GM12865 (cell line): ENCODE measurements at regions not wholly inside any gene's neighbourhood (a gene's known extent, or its start where the extent isn't known, plus 50 kb on each side); places are given as distances from the start of the nearest gene placed in this dataset.

Experiments used
- DNase-seq: peaks from one replicate; pipeline ENCODE4 v3.0.0; 2010; ENCODE audit warnings: low read depth
- H3K4me3 ChIP-seq: 2 replicates; pipeline ENCODE4 v1.5.1; 2011; ENCODE audit warnings: mild to moderate bottlenecking, low read depth, low read length, control low read depth
- TF ChIP-seq, protein P1 (sequence below): IDR thresholded peaks from 2 replicates; pipeline ENCODE4 v1.5.1; 2011; ENCODE audit warnings: low read length, control low read depth, low read depth, inconsistent platforms; ENCODE audit not compliant: insufficient read depth; ENCODE audit errors: missing control alignments

GRCh38 chr17:79221597-79221996 lies 147.0 kb downstream of the ENGASE start:
- H3K4me3 ChIP-seq: no peak overlapping the region
- no peak for DNase-seq
- TF ChIP-seq, protein P1, sequence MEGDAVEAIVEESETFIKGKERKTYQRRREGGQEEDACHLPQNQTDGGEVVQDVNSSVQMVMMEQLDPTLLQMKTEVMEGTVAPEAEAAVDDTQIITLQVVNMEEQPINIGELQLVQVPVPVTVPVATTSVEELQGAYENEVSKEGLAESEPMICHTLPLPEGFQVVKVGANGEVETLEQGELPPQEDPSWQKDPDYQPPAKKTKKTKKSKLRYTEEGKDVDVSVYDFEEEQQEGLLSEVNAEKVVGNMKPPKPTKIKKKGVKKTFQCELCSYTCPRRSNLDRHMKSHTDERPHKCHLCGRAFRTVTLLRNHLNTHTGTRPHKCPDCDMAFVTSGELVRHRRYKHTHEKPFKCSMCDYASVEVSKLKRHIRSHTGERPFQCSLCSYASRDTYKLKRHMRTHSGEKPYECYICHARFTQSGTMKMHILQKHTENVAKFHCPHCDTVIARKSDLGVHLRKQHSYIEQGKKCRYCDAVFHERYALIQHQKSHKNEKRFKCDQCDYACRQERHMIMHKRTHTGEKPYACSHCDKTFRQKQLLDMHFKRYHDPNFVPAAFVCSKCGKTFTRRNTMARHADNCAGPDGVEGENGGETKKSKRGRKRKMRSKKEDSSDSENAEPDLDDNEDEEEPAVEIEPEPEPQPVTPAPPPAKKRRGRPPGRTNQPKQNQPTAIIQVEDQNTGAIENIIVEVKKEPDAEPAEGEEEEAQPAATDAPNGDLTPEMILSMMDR: no peak

DNA sequence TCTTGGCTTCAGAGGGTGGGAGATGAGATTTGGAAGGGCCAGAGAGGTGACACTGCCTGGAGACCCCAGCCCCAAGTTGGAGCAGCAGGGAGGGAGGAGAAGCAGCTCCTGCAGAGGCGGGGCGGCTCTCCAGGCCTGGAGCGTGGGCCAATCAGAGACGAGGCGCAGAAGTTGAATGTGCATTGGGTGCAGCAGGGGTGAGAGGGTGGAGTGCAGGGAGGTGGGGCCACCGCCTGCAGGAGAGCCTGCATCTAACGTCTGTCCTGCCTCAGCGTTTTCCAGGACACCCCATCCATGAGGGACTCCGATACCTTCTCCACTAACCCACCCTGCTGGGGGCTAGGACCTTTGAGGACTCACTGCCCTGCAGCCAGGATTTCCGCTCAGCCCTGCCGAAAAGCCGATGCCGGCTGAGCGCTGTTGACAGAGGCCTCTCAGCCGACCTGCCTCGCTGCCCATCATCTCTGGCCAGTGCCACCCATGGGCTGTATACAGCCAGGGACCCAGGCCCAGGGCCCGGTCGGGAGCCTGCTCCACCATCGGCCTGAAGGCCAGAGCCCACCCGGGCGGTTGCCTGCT lies 146.2 kb downstream of the ENGASE start:
- TF ChIP-seq, protein P1: no peak
- H3K4me3 ChIP-seq: no peak overlapping the region
- no peak for DNase-seq

- TF ChIP-seq, protein P1: no peak
These were observed 145.6 kb downstream of the ENGASE start for GRCh38 chr17:79220201-79220712.

GRCh38 chr17:79219208-79219935 lies 144.7 kb downstream of the ENGASE start:
- no peak for DNase-seq
- H3K4me3 ChIP-seq: no peak overlapping the region
- TF ChIP-seq, protein P1: no peak

More at GRCh38 chr17:79220201-79220712, 145.6 kb downstream of the ENGASE start:
- H3K4me3 ChIP-seq: no peak overlapping the region
- DNase-seq: no peak

DNA sequence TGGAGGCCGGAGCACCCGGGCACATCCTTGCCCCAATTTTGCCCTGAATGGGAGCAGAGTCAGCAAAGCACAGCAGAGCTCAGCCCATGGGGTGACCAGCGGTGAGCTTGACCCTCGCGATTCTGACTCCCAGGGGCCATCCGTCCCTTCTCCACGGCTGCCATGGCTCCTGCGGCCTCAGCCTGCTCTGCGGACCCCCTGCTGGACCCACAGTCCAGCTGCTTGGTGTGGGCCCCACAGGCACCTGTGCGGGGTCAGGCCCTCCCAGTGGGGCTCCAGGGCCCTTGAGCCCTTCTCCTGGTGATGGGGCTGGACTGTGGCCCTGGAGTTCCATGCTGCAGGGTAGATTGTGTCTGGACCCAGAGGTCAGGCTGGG lies 144.2 kb downstream of the ENGASE start:
- DNase-seq: no peak
- H3K4me3 ChIP-seq: no peak overlapping the region
- TF ChIP-seq, protein P1: no peak

- no peak overlapping the region for H3K4me3 ChIP-seq
- TF ChIP-seq, protein P1: no peak
- no peak for DNase-seq
These were observed 143.7 kb downstream of the ENGASE start for GRCh38 chr17:79218175-79218824.
